ENCODE measurements at regions not wholly inside any gene's neighbourhood (a gene's known extent, or its start where the extent isn't known, plus 50 kb on each side); places are given as distances from the start of the nearest gene placed in this dataset.
A peak's percentile ranks its signal among the peaks of the same experiment; 100 is the strongest.

- peaks cover 0 to 77% (median 0%) of the 10 kb centered on the region in 4 donors for H3K27me3 ChIP-seq
- DNase-seq = no peak
- intact Hi-C loops (cut with DNase I) = no loop called here
- H3K9me3 ChIP-seq = no peaks in the 10 kb centered on the region
- H3K4me1 ChIP-seq = no peaks in the 10 kb centered on the region
- 51 to 55% methylated on average over 4 of the region's 4 CpGs for WGBS, 2 donors
- H3K4me3 ChIP-seq = no peak overlapping the region
- no peak overlapping the region for H3K27ac ChIP-seq
- TF ChIP-seq CTCF (IDR thresholded peaks at IDR 0.05) (no peak), POLR2A (IDR thresholded peaks at IDR 0.05) (no peak)
- H3K36me3 ChIP-seq = no peaks in the 10 kb centered on the region
These were observed 68.9 kb downstream of the ZIC5 start for GRCh38 chr13:99902657-99903056.

- no peak overlapping the region for H3K4me3 ChIP-seq
- TF ChIP-seq CTCF (IDR thresholded peaks at IDR 0.05) = no peak
- no peak for TF ChIP-seq POLR2A (IDR thresholded peaks at IDR 0.05)
- H3K27ac ChIP-seq = no peak overlapping the region
- peaks cover 0 to 5% (median 0%) of the 10 kb centered on the region in 3 donors for H3K4me1 ChIP-seq
- DNase-seq = no peak
- H3K27me3 ChIP-seq = peaks cover 0 to 80% (median 6%) of the 10 kb centered on the region in 4 donors
- H3K9me3 ChIP-seq = no peaks in the 10 kb centered on the region
- H3K36me3 ChIP-seq = no peaks in the 10 kb centered on the region
- 87 to 90% methylated on average over 5 to 8 of the region's 8 CpGs for WGBS, 2 donors
- intact Hi-C loops (cut with DNase I) = no loop called here
These were observed 70.6 kb downstream of the ZIC5 start for GRCh38 chr13:99900960-99901359.

DNA sequence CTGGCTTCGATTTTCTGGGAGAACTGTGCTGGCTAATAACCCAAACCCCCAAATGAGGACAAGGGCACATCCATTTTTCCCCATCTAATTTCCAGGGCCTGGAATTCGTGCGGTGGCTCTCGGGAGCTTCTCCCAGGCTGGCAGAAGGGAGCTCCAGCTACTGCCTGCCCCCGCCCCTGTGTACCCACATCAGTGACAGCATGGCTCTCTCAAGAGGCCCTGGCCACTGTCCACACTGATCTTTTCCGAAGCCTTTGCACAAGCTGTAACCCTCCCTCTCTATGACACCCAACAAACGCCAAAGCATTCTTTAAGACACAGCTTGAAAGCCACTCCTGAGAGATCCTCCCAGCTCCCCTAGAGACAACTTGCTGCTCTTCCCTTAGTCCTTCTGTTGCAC lies 73.1 kb downstream of the ZIC5 start:
- intact Hi-C loops (cut with DNase I) = no loop called here
- no peaks in the 10 kb centered on the region for H3K9me3 ChIP-seq
- no peak overlapping the region for H3K27ac ChIP-seq
- H3K4me3 ChIP-seq = no peak overlapping the region
- no peak for DNase-seq
- no peaks in the 10 kb centered on the region for H3K36me3 ChIP-seq
- 73 to 78% methylated on average over 7 of the region's 7 CpGs for WGBS, 2 donors
- H3K27me3 ChIP-seq = peaks cover 6 to 86% (median 13%) of the 10 kb centered on the region in 4 donors
- no peak for TF ChIP-seq CTCF (IDR thresholded peaks at IDR 0.05)
- no peak for TF ChIP-seq POLR2A (IDR thresholded peaks at IDR 0.05)
- H3K4me1 ChIP-seq = peaks cover 0 to 20% (median 10%) of the 10 kb centered on the region in 3 donors

- no peak for DNase-seq
- no peak overlapping the region for H3K4me3 ChIP-seq
- 78 to 87% methylated on average over 4 to 5 of the region's 7 CpGs for WGBS, 2 donors
- H3K36me3 ChIP-seq = no peaks in the 10 kb centered on the region
- intact Hi-C loops (cut with DNase I) = no loop called here
- peaks cover 0 to 20% (median 10%) of the 10 kb centered on the region in 3 donors for H3K4me1 ChIP-seq
- no peak for TF ChIP-seq CTCF (IDR thresholded peaks at IDR 0.05)
- no peak for TF ChIP-seq POLR2A (IDR thresholded peaks at IDR 0.05)
- H3K9me3 ChIP-seq = no peaks in the 10 kb centered on the region
- H3K27ac ChIP-seq = no peak overlapping the region
- peaks cover 6 to 81% (median 13%) of the 10 kb centered on the region in 4 donors for H3K27me3 ChIP-seq
These were observed 74.5 kb downstream of the ZIC5 start for GRCh38 chr13:99897076-99897440.

DNA sequence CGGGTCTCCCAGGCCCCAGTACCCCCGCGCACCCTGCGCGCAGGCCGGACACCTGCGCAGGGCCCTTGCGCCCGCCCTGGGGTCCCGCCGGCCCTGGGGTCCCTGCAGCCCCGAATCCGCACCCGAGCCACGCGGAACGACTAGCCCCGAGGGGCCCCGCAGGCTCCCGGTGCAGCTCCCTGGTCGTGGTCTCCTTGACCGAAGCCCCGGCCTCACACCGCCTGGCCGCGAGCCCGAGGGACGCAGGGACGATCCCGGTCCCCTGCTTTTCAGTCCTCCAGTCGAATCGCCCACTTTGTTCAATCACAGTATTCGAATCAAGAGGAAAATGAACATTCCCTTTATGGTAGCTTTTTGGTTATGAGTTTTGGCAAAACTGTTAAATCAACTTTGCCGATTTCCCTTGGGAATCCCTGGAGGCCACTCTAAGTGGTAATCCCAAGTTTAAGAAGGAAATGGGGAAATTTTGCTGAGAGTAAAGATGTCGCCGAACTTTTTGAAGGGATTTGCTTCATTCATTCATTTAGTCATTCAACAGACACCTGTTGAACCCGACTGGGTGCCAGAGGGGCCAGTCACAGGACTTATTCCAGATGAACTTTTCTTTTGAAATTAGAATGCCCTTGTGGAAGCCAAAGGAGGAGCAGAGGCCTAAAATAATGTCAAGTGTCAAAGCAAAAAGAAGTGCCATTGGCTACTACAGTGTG lies 75.0 kb downstream of the ZIC5 start:
- H3K4me1 ChIP-seq = peaks cover 0 to 20% (median 10%) of the 10 kb centered on the region in 3 donors
- H3K27ac ChIP-seq = no peak overlapping the region
- H3K36me3 ChIP-seq = no peaks in the 10 kb centered on the region
- TF ChIP-seq POLR2A (IDR thresholded peaks at IDR 0.05) (no peak), CTCF (IDR thresholded peaks at IDR 0.05) (no peak)
- intact Hi-C loops (cut with DNase I) = no loop called here
- H3K9me3 ChIP-seq = no peaks in the 10 kb centered on the region
- WGBS, 2 donors = 88 to 93% methylated on average over 5 to 19 of the region's 37 CpGs
- peaks cover 6 to 81% (median 13%) of the 10 kb centered on the region in 4 donors for H3K27me3 ChIP-seq
- DNase-seq = no peak
- peak overlapping the region in 2 of 4 donors; percentile 48 to 66 for H3K4me3 ChIP-seq
